Cerebellar nuclear complex (tissue), 1 donor: ENCODE measurements at regions not wholly inside any gene's neighbourhood (a gene's known extent, or its start where the extent isn't known, plus 50 kb on each side); places are given as distances from the start of the nearest gene placed in this dataset.
"Not testable (repeated sequence)": the region's sequence is repeated elsewhere in the genome, so short reads cannot be mapped to it uniquely, and the experiment has no call there.

ENCODE experiments used
- DNase-seq, 2 experiments: peaks; one replicate each; lab custom pipeline; 2025; lab: John Stamatoyannopoulos, UW

- not testable (repeated sequence) for DNase-seq
Observed at GRCh38 chr2:158866082-158866481, 71.0 kb downstream of the DAPL1 start.

- DNase-seq, result not testable (repeated sequence)
Observed at GRCh38 chr2:158867531-158868191, 72.5 kb downstream of the DAPL1 start.

GRCh38 chr2:158868386-158868785 is 73.3 kb downstream of the DAPL1 start:
- not testable (repeated sequence) for DNase-seq

GRCh38 chr2:158869122-158869521 is 74.0 kb downstream of the DAPL1 start:
- DNase-seq, result not testable (repeated sequence)

GRCh38 chr2:158869609-158870008 is 74.5 kb downstream of the DAPL1 start:
- not testable (repeated sequence) for DNase-seq

- no peak for DNase-seq
Observed at GRCh38 chr2:158878003-158878402, 82.9 kb downstream of the DAPL1 start.

GRCh38 chr2:158879229-158879903 is 84.2 kb downstream of the DAPL1 start:
- DNase-seq, result no peak

- no peak for DNase-seq
Observed at GRCh38 chr2:158882297-158882696, 86.1 kb upstream of the TANC1 start.

- DNase-seq, result not testable (repeated sequence)
Observed at GRCh38 chr2:158884552-158884951, 83.9 kb upstream of the TANC1 start.

- DNase-seq, result not testable (repeated sequence)
Observed at GRCh38 chr2:158885018-158885678, 83.3 kb upstream of the TANC1 start.

GRCh38 chr2:158885679-158886050 is 82.8 kb upstream of the TANC1 start:
- DNase-seq, result not testable (repeated sequence)

- DNase-seq, result no peak
Observed at GRCh38 chr2:158889135-158889853, 79.1 kb upstream of the TANC1 start.

GRCh38 chr2:158890296-158890905 is 78.0 kb upstream of the TANC1 start:
- no peak for DNase-seq

- peak in 1 of 2 experiments; percentile 42 for DNase-seq
Observed at GRCh38 chr2:158893026-158893425, 75.4 kb upstream of the TANC1 start.

- no peak for DNase-seq
Observed at GRCh38 chr2:158893474-158893873, 75.0 kb upstream of the TANC1 start.

- DNase-seq, result no peak
Observed at GRCh38 chr2:158894078-158894477, 74.4 kb upstream of the TANC1 start.

GRCh38 chr2:158894572-158894971 is 73.9 kb upstream of the TANC1 start:
- DNase-seq, result no peak

- no peak for DNase-seq
Observed at GRCh38 chr2:158900345-158900744, 68.1 kb upstream of the TANC1 start.

GRCh38 chr2:158902005-158902398 is 66.4 kb upstream of the TANC1 start:
- no peak for DNase-seq

- no peak for DNase-seq
Observed at GRCh38 chr2:158903711-158904405, 64.6 kb upstream of the TANC1 start.

GRCh38 chr2:158904627-158905177 is 63.7 kb upstream of the TANC1 start:
- no peak for DNase-seq
